Large intestine (tissue), 3 donors: ENCODE measurements at regions not wholly inside any gene's neighbourhood (a gene's known extent, or its start where the extent isn't known, plus 50 kb on each side); places are given as distances from the start of the nearest gene placed in this dataset.

Experiments
- DNase-seq, 2 donors: peaks; one replicate each; pipeline versions ENCODE4 v3.0.0 to v3.0.0-alpha.2; 2013
- H3K27ac ChIP-seq: one replicate; pipeline ENCODE4 v1.5.1; 2013; ENCODE audit warnings: low read length
- H3K27me3 ChIP-seq: 2 replicates; pipeline ENCODE4 v1.6.1; 2013; ENCODE audit warnings: low read length; ENCODE audit not compliant: control insufficient read depth, insufficient read depth
- H3K36me3 ChIP-seq: 2 replicates; pipeline ENCODE4 v1.6.1; 2013; ENCODE audit warnings: low read length; ENCODE audit not compliant: control insufficient read depth, insufficient read depth
- H3K4me1 ChIP-seq: one replicate; pipeline ENCODE4 v1.6.1; 2013; ENCODE audit warnings: low read length; ENCODE audit not compliant: control insufficient read depth, insufficient read depth
- H3K4me3 ChIP-seq: one replicate; pipeline ENCODE4 v1.5.1; 2013; ENCODE audit warnings: low read length
- H3K9me3 ChIP-seq: one replicate; pipeline ENCODE4 v1.6.1; 2013; ENCODE audit warnings: mild to moderate bottlenecking, low read depth, low read length, moderate library complexity; ENCODE audit not compliant: control insufficient read depth
- WGBS: methylation state at CpG from one replicate; pipeline ENCODE4 v1.1.5; 2013; ENCODE audit warnings: low lambda C conversion rate; ENCODE audit not compliant: insufficient coverage; 5-methylcytosine and 5-hydroxymethylcytosine counted together

DNA sequence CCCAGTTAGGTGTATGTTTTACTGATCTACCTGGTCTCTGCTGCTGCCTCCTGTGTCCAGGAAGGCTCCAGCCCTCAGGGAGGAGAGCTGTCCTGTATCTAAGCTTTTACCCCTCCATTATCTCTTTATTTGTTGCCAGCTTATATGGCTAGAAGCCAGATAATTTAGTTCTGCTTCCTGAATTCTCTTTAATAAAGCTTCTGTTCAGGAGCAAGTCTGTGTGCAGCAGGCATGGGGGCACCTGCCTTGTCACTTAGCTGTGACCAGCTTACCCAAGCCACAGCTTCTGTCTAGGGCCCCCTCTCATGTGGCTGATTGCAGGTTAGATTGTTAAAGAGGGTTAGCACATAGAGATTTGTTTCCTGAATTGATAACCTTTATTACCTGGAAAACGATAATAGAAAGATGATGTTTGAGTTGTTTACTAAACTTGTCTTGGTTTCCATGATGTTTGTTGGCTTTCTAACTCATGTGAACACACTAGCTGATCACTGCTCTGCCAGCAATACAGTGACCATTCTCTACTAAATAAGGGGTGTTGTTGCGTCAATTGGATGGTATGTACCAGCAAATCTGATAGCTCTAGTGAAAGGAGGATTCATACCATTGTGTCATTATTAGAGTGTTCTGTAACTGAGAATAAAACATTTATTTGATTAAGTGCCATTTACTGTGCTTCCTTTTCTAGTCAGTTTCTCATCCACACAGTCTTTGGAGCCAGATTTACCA lies 189.8 kb upstream of the ANK2 start:
- no peak overlapping the region for H3K27ac ChIP-seq
- DNase-seq = no peak
- no CpG with 5 or more reads among the region's 2 CpGs for WGBS
- H3K9me3 ChIP-seq = no peaks in the 10 kb centered on the region
- H3K4me3 ChIP-seq = no peak overlapping the region
- no peaks in the 10 kb centered on the region for H3K4me1 ChIP-seq
- no peaks in the 10 kb centered on the region for H3K27me3 ChIP-seq
- no peaks in the 10 kb centered on the region for H3K36me3 ChIP-seq

- no peak for DNase-seq
- H3K27ac ChIP-seq = no peak overlapping the region
- H3K36me3 ChIP-seq = no peaks in the 10 kb centered on the region
- H3K4me1 ChIP-seq = no peaks in the 10 kb centered on the region
- H3K9me3 ChIP-seq = no peaks in the 10 kb centered on the region
- 50% methylated on average over 2 of the region's 5 CpGs for WGBS
- no peaks in the 10 kb centered on the region for H3K27me3 ChIP-seq
- H3K4me3 ChIP-seq = no peak overlapping the region
Observed at GRCh38 chr4:112860830-112861690, 188.4 kb upstream of the ANK2 start.

DNA sequence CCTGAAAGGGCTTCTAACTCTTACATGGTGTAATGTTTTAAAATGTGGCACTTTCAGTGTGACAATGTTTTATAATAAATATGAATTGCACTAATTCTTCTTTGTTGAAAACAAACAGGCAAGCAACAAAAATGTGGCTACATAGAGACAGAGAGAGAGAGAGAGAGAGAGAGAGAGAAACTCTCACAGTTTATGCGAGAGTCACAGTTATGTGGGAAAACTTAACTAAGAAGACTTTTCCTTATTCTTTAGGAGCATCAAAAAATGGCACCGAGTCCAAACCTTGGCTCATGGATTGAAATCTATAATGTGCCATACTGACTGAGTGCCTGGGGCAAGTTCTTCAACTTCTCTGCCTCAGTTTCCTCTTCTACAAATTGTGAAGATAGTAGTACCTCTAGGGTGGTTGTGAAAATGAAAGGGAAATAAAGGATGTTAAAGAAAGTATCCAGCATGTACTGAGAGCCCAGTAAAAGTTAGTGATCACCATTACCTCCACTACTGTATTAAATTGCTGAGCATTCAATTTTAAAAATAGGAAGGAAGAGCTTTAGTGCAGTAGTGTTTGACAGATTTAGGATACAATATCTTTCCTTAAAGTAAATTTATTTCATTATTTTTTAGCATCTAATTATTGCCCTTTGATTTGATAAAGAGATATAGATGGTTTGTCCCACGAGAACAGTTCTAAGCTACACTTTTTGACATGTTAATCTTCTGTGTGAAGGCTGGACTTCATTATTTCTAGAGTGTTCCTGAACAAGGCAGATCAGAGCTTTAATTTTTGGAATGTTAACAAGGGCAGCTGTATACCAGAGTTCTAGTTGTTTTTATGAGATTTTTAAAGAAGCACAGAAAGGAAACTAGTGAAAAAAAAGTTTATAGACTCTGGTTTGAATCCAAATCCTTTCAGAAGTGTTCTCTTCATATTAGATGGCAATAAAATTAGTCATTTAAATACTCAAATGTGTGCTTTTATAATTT lies 187.5 kb upstream of the ANK2 start:
- WGBS = 75% methylated on average over 2 of the region's 3 CpGs
- H3K27me3 ChIP-seq = no peaks in the 10 kb centered on the region
- DNase-seq = no peak
- no peaks in the 10 kb centered on the region for H3K4me1 ChIP-seq
- no peaks in the 10 kb centered on the region for H3K9me3 ChIP-seq
- H3K4me3 ChIP-seq = no peak overlapping the region
- H3K27ac ChIP-seq = no peak overlapping the region
- no peaks in the 10 kb centered on the region for H3K36me3 ChIP-seq

DNA sequence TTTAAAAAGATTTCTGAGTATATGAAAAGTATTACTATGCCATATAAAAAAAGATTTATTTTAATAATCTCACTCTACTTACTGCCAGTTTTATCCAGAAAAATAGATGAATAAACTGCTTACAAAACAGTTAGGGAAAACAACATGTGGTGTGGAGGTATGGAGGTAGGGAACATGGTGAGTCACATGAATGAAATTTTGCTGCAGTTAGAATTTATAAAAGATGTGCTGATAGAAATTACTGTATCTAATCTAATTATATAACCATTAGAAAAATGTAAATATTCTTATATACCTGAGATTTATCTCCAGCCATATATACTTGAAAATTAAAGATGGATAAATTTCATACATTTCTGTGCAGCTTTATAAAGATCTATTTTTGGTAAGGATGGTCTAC lies 184.0 kb upstream of the ANK2 start:
- H3K4me3 ChIP-seq = no peak overlapping the region
- no peaks in the 10 kb centered on the region for H3K36me3 ChIP-seq
- no peaks in the 10 kb centered on the region for H3K9me3 ChIP-seq
- H3K27me3 ChIP-seq = no peaks in the 10 kb centered on the region
- no peaks in the 10 kb centered on the region for H3K4me1 ChIP-seq
- H3K27ac ChIP-seq = no peak overlapping the region
- no peak for DNase-seq

- Histone ChIP-seq H3K27me3 (no peaks in the 10 kb centered on the region), H3K4me3 (no peak overlapping the region), H3K27ac (no peak overlapping the region), H3K4me1 (no peaks in the 10 kb centered on the region), H3K36me3 (no peaks in the 10 kb centered on the region), H3K9me3 (no peaks in the 10 kb centered on the region)
- WGBS = 57% methylated on average over 1 of the region's 2 CpGs
- DNase-seq = no peak
Observed at GRCh38 chr4:112876316-112876715, 173.1 kb upstream of the ANK2 start.

DNA sequence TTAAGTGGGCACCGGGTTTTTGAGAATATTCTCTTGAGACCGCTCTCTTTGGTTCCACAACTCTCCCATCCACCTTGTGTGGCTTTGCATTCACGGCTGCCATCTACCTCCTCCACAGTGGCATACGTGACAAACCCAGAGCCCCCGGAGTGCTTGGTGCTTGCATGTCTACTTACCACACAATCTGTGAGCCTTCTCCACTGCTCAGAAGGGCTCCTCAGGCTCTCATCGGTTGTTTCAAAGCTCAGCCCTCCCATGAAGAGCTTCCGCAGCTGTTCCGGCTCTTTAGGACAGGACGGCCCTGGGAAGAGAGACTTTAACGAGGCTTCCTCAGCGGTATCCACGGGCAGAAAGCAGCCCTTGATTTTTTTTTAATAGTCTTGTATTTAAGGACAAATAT lies 167.6 kb upstream of the ANK2 start:
- no peak overlapping the region for H3K27ac ChIP-seq
- no peaks in the 10 kb centered on the region for H3K36me3 ChIP-seq
- H3K4me1 ChIP-seq = no peaks in the 10 kb centered on the region
- H3K27me3 ChIP-seq = no peaks in the 10 kb centered on the region
- H3K9me3 ChIP-seq = no peaks in the 10 kb centered on the region
- no peak overlapping the region for H3K4me3 ChIP-seq
- no peak for DNase-seq
- no CpG with 5 or more reads among the region's 12 CpGs for WGBS

GRCh38 chr4:112882286-112882685 lies 167.2 kb upstream of the ANK2 start:
- H3K36me3 ChIP-seq = no peaks in the 10 kb centered on the region
- H3K27ac ChIP-seq = no peak overlapping the region
- no peaks in the 10 kb centered on the region for H3K4me1 ChIP-seq
- H3K4me3 ChIP-seq = no peak overlapping the region
- WGBS = 83% methylated on average over 1 of the region's 4 CpGs
- H3K27me3 ChIP-seq = no peaks in the 10 kb centered on the region
- H3K9me3 ChIP-seq = no peaks in the 10 kb centered on the region
- no peak for DNase-seq

DNA sequence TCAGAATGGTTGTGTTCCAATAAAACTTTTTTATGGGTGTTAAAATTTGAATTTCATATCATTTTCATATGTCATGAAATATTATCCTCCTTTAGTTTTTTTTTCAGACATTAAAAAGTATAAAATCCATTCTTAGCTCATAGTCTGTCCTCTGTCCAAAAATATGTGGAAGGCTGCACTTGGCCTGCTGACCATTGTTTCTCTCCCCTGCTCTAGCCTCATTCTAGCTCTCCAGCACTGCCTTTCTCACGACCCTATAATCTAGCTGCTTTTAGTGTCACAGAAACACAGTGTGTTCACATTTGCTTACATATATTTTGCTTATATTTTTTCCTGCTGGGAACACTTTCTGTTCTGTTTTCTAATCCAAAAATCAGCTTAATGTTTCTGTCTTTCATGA lies 165.0 kb upstream of the ANK2 start:
- WGBS = 33% methylated on average over 1 of the region's 1 CpG
- Histone ChIP-seq H3K27me3 (no peaks in the 10 kb centered on the region), H3K4me1 (no peaks in the 10 kb centered on the region), H3K36me3 (no peaks in the 10 kb centered on the region), H3K27ac (no peak overlapping the region), H3K4me3 (no peak overlapping the region), H3K9me3 (no peaks in the 10 kb centered on the region)
- no peak for DNase-seq

- Histone ChIP-seq H3K4me1 (no peaks in the 10 kb centered on the region), H3K9me3 (no peaks in the 10 kb centered on the region), H3K27ac (no peak overlapping the region), H3K36me3 (no peaks in the 10 kb centered on the region), H3K27me3 (no peaks in the 10 kb centered on the region), H3K4me3 (no peak overlapping the region)
- no peak for DNase-seq
- no CpG with 5 or more reads among the region's 2 CpGs for WGBS
Observed at GRCh38 chr4:112885897-112886296, 163.6 kb upstream of the ANK2 start.

DNA sequence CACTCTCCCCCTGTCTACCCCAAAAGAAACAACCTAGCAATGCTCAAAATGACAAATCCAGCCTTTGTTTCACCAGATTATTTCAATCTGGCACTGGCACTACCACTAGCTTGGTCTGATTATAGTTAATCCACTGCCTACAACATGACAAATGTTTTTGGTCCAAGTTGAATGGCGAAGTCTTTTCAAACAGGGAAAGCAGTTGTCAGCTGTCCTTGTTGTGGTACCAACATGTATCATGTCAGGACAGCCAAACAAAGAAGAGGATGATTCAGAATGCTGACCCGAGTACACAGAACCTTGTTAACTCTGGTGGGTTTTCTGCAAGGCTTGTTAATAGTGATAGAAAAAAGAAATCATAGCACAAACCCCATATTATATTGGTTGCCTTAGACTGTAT lies 160.8 kb upstream of the ANK2 start:
- Histone ChIP-seq H3K27ac (no peak overlapping the region), H3K27me3 (no peaks in the 10 kb centered on the region), H3K9me3 (no peaks in the 10 kb centered on the region), H3K36me3 (no peaks in the 10 kb centered on the region), H3K4me1 (no peaks in the 10 kb centered on the region), H3K4me3 (no peak overlapping the region)
- DNase-seq = no peak
- no CpG with 5 or more reads among the region's 2 CpGs for WGBS
